ENCODE measurements at regions not wholly inside any gene's neighbourhood (a gene's known extent, or its start where the extent isn't known, plus 50 kb on each side); places are given as distances from the start of the nearest gene placed in this dataset.

GRCh38 chr4:113822555-113823290, 61.2 kb upstream of the CAMK2D start:
- TF ChIP-seq POLR2A (IDR thresholded peaks at IDR 0.05) (no peak), POLR2AphosphoS5 (IDR thresholded peaks at IDR 0.05) (no peak)

Data from transverse colon (tissue), 3 donors.